ENCODE measurements at regions not wholly inside any gene's neighbourhood (a gene's known extent, or its start where the extent isn't known, plus 50 kb on each side); places are given as distances from the start of the nearest gene placed in this dataset.

DNA sequence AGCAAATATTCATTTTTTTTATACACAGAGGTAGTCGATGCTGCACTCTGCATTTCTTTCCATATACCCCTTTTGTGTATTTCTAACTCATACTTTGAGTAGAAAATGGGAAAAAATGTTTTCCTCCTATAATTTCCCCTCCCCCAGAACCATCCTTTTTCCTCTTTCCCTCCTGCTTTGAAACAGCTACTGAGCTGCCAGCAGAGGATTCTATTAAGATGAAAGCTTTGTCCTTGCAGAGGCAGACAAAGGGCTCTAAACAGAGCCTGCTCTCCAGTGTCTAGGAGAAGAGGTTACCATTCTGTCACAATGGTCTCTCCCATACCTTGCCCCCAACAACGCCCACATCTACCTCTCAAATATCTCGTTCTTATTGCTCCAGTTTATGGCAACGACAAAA, 74.6 kb upstream of the OSBPL8 start:
- TF ChIP-seq, protein P1, sequence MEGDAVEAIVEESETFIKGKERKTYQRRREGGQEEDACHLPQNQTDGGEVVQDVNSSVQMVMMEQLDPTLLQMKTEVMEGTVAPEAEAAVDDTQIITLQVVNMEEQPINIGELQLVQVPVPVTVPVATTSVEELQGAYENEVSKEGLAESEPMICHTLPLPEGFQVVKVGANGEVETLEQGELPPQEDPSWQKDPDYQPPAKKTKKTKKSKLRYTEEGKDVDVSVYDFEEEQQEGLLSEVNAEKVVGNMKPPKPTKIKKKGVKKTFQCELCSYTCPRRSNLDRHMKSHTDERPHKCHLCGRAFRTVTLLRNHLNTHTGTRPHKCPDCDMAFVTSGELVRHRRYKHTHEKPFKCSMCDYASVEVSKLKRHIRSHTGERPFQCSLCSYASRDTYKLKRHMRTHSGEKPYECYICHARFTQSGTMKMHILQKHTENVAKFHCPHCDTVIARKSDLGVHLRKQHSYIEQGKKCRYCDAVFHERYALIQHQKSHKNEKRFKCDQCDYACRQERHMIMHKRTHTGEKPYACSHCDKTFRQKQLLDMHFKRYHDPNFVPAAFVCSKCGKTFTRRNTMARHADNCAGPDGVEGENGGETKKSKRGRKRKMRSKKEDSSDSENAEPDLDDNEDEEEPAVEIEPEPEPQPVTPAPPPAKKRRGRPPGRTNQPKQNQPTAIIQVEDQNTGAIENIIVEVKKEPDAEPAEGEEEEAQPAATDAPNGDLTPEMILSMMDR (conservative IDR thresholded peaks at IDR 0.05; ENCODE audit: low read depth, low read length): no peak
- no peak for TF ChIP-seq EZH2 (IDR thresholded peaks at IDR 0.05; ENCODE audit: low read length, unreplicated experiment)
